GM12878 (cell line): ENCODE measurements at regions not wholly inside any gene's neighbourhood (a gene's known extent, or its start where the extent isn't known, plus 50 kb on each side); places are given as distances from the start of the nearest gene placed in this dataset.

Source experiments
- ATAC-seq: fragments of 200-7000 bp; cut with Tn5 transposase; 3 replicates; pipeline ENCODE4 v1.9.1; 2020; ENCODE audit warnings: mild to moderate bottlenecking, moderate library complexity
- BruUV-seq: library from RNA; stranded (reverse); fragments of 400-500 nt; replicated peaks from 2 replicates; lab custom pipeline; 2021; lab: Mats Ljungman, UMichigan
- CTCF ChIA-PET: fragments of 300-600 bp; sonication (Branson Sonifier 250); formaldehyde crosslinking; extraction: SDS; loops from one replicate; lab custom pipeline; 2021; ENCODE audit warnings: inconsistent platforms; lab: Yijun Ruan, JAX
- POLR2A ChIA-PET: fragments of 350-600 bp; formaldehyde crosslinking; extraction: SDS; loops from one replicate; lab custom pipeline; 2021; ENCODE audit warnings: inconsistent platforms; lab: Charles Lee
- RAD21 ChIA-PET: fragments of 300-600 bp; sonication (Branson Sonifier 250); formaldehyde crosslinking; loops from one replicate; lab custom pipeline; 2023; ENCODE audit warnings: antibody characterized with exemption; ENCODE audit not compliant: unreplicated experiment; lab: Charles Lee
- SMC1A ChIA-PET: fragments of 300-600 bp; sonication (Branson Sonifier 250); formaldehyde crosslinking; loops from one replicate; lab custom pipeline; 2023; ENCODE audit not compliant: unreplicated experiment, uncharacterized antibody; lab: Charles Lee
- DNase-seq: peaks from one replicate; pipeline ENCODE4 v3.0.0-alpha.2; 2011; ENCODE audit warnings: low read depth, low spot score
- FAIRE-seq: peaks from 3 replicates; lab custom pipeline; 2011; peaks lifted over from hg19 to GRCh38; lab: Jason Lieb, UNC
- H2AFZ ChIP-seq: 2 replicates; pipeline ENCODE4 v1.6.0; 2011; ENCODE audit warnings: low read depth, low read length, control low read depth; ENCODE audit not compliant: control insufficient read depth
- H3K27ac ChIP-seq: 2 replicates; pipeline ENCODE4 v1.5.1; 2011; ENCODE audit warnings: control low read depth; ENCODE audit not compliant: control insufficient read depth, insufficient read depth
- H3K27me3 ChIP-seq, 2 experiments: replicated peaks in 1 of 2; 2 replicates each; pipeline versions ENCODE4 v1.6.0 to v1.6.1; 2011; ENCODE audit warnings: low read length in 1 of 2; ENCODE audit not compliant: control insufficient read depth in 2 of 2, insufficient read depth in 2 of 2
- H3K36me3 ChIP-seq, 2 experiments: 2 replicates each; pipeline ENCODE4 v1.5.1; 2011; ENCODE audit warnings: low read length in 1 of 2; ENCODE audit not compliant: control insufficient read depth in 2 of 2, insufficient read depth in 2 of 2
- H3K4me1 ChIP-seq: 2 replicates; pipeline ENCODE4 v1.6.1; 2011; ENCODE audit warnings: mild to moderate bottlenecking, low read length, moderate library complexity, mixed read lengths; ENCODE audit not compliant: control insufficient read depth, insufficient read depth
- H3K4me2 ChIP-seq: 2 replicates; pipeline ENCODE4 v1.6.0; 2011; ENCODE audit warnings: control low read depth; ENCODE audit not compliant: control insufficient read depth, insufficient read depth
- H3K4me3 ChIP-seq: fragments of 200-600 bp; sonication (generic); 2 replicates; pipeline ENCODE4 v1.5.1; 2016
- H3K79me2 ChIP-seq: 2 replicates; pipeline ENCODE4 v1.6.0; 2011; ENCODE audit warnings: low read length; ENCODE audit not compliant: control insufficient read depth, insufficient read depth
- H3K9ac ChIP-seq: 2 replicates; pipeline ENCODE4 v1.8.0; 2011; ENCODE audit warnings: low read length, control low read depth, mixed read lengths; ENCODE audit not compliant: control insufficient read depth, insufficient read depth
- H3K9me3 ChIP-seq: replicated peaks from 3 replicates; pipeline ENCODE4 v1.5.1; 2011; ENCODE audit warnings: mild to moderate bottlenecking, low read length; ENCODE audit not compliant: control insufficient read depth, insufficient read depth
- H4K20me1 ChIP-seq: 2 replicates; pipeline ENCODE4 v1.6.0; 2011; ENCODE audit not compliant: control insufficient read depth, insufficient read depth
- BCL3 ChIP-seq: IDR thresholded peaks from 2 replicates; pipeline ENCODE4 v1.6.1; 2011; ENCODE audit warnings: borderline replicate concordance, low read depth, mild to moderate bottlenecking, moderate library complexity, low read length; ENCODE audit not compliant: insufficient read depth, poor library complexity, severe bottlenecking
- HDAC2 ChIP-seq: fragments of 200-600 bp; sonication (generic); IDR thresholded peaks from 2 replicates; pipeline ENCODE4 v1.6.1; 2017
- RCOR1 ChIP-seq: conservative IDR thresholded peaks from 2 replicates; pipeline ENCODE4 v1.6.1; 2012; ENCODE audit warnings: low read depth, low read length, improper control_type of control experiment
- SMAD5 ChIP-seq: IDR thresholded peaks from 2 replicates; pipeline ENCODE4 v1.6.1; 2016; ENCODE audit warnings: antibody characterized with exemption, low read depth
- TBL1XR1 ChIP-seq: IDR thresholded peaks from 2 replicates; pipeline ENCODE4 v1.6.1; 2012; ENCODE audit warnings: low read depth, low read length, improper control_type of control experiment
- WRNIP1 ChIP-seq: IDR thresholded peaks from 2 replicates; pipeline ENCODE4 v1.6.1; 2011; ENCODE audit warnings: low read depth, low read length, improper control_type of control experiment, borderline replicate concordance
- YY1 ChIP-seq: IDR thresholded peaks from 2 replicates; pipeline ENCODE4 v1.6.1; 2011; ENCODE audit warnings: low read depth, mild to moderate bottlenecking, low read length
- WGBS: methylation state at CpG from one replicate; pipeline ENCODE4 v1.1.6; 2016; ENCODE audit warnings: low lambda C conversion rate; ENCODE audit not compliant: insufficient replicate concordance, insufficient coverage; ENCODE audit errors: missing lambda C conversion rate; 5-methylcytosine and 5-hydroxymethylcytosine counted together
- in situ Hi-C: fragments of 300-500 bp; cut with MboI; formaldehyde crosslinking; loops from 9 replicates; pipeline ENCODE4 v1.14.3; 2018; ENCODE audit warnings: mixed read lengths
- intact Hi-C: fragments of 100-400 bp; cut with micrococcal nuclease; formaldehyde crosslinking; loops from one replicate; pipeline ENCODE4 v1.14.2; 2022; ENCODE audit not compliant: unreplicated experiment
- TF ChIP-seq, protein P1 (sequence below): fragments of 450-650 bp; IDR thresholded peaks from 2 replicates; pipeline ENCODE4 v1.6.1; 2016; ENCODE audit warnings: mild to moderate bottlenecking, moderate library complexity, borderline replicate concordance
- TF ChIP-seq, protein P2 (sequence below): fragments of 450-650 bp; IDR thresholded peaks from 2 replicates; pipeline ENCODE4 v1.6.1; 2017; ENCODE audit warnings: mild to moderate bottlenecking, moderate library complexity

GRCh38 chr18:77677536-77677935 is 427.9 kb downstream of the GALR1 start:
- FAIRE-seq, result no peak
- DNase-seq, result no peak
- CTCF ChIA-PET, result no interaction called here
- no peak overlapping the region for H2AFZ ChIP-seq
- no peaks in the 10 kb centered on the region for H3K36me3 ChIP-seq
- H3K4me3 ChIP-seq, result no peak overlapping the region
- no peaks in the 10 kb centered on the region for H3K4me1 ChIP-seq
- H3K9me3 ChIP-seq, result no peaks in the 10 kb centered on the region
- BruUV-seq, result no TSS peak
- RAD21 ChIA-PET, result no interaction called here
- intact Hi-C loops (no loop called here), in situ Hi-C loops (no loop called here)
- H3K27me3 ChIP-seq, result no peaks in the 10 kb centered on the region
- no peak overlapping the region for H3K27ac ChIP-seq
- ATAC-seq, result no peak
- POLR2A ChIA-PET, result no interaction called here
- H4K20me1 ChIP-seq, result no peaks in the 10 kb centered on the region
- SMC1A ChIA-PET, result no interaction called here
- no peak overlapping the region for H3K9ac ChIP-seq
- no peaks in the 10 kb centered on the region for H3K79me2 ChIP-seq
- no peak for TF ChIP-seq WRNIP1
- TF ChIP-seq RCOR1, result no peak
- TF ChIP-seq, protein P1, sequence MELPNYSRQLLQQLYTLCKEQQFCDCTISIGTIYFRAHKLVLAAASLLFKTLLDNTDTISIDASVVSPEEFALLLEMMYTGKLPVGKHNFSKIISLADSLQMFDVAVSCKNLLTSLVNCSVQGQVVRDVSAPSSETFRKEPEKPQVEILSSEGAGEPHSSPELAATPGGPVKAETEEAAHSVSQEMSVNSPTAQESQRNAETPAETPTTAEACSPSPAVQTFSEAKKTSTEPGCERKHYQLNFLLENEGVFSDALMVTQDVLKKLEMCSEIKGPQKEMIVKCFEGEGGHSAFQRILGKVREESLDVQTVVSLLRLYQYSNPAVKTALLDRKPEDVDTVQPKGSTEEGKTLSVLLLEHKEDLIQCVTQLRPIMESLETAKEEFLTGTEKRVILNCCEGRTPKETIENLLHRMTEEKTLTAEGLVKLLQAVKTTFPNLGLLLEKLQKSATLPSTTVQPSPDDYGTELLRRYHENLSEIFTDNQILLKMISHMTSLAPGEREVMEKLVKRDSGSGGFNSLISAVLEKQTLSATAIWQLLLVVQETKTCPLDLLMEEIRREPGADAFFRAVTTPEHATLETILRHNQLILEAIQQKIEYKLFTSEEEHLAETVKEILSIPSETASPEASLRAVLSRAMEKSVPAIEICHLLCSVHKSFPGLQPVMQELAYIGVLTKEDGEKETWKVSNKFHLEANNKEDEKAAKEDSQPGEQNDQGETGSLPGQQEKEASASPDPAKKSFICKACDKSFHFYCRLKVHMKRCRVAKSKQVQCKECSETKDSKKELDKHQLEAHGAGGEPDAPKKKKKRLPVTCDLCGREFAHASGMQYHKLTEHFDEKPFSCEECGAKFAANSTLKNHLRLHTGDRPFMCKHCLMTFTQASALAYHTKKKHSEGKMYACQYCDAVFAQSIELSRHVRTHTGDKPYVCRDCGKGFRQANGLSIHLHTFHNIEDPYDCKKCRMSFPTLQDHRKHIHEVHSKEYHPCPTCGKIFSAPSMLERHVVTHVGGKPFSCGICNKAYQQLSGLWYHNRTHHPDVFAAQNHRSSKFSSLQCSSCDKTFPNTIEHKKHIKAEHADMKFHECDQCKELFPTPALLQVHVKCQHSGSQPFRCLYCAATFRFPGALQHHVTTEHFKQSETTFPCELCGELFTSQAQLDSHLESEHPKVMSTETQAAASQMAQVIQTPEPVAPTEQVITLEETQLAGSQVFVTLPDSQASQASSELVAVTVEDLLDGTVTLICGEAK, result no peak
- no peak overlapping the region for H3K4me2 ChIP-seq
- WGBS, result 45% methylated on average over 6 of the region's 6 CpGs

DNA sequence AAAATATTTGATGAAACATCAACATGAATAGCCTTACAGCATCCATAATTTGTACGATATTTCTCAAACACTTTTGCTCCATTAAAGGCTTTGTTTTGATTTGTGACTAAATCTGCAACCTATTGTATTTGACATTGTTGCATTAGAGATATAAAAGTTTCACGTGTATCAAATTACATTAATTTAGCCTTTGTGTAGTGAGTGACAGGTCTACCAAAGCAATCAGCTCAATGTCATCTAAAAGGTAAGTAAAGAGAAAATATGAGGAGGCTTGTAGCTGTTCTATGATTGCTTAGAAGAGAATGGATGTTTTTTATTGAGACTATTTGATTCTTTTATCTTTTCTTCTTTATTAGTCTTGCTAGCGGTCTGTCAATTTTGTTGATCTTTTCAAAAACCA is 430.2 kb downstream of the GALR1 start:
- Histone ChIP-seq H3K9ac (no peak overlapping the region), H3K4me3 (no peak overlapping the region), H3K27ac (no peak overlapping the region), H3K79me2 (no peaks in the 10 kb centered on the region), H3K27me3 (no peaks in the 10 kb centered on the region), H3K36me3 (no peaks in the 10 kb centered on the region), H4K20me1 (no peaks in the 10 kb centered on the region), H3K9me3 (no peaks in the 10 kb centered on the region), H2AFZ (no peak overlapping the region), H3K4me2 (no peak overlapping the region), H3K4me1 (no peaks in the 10 kb centered on the region)
- ChIA-PET POLR2A (no interaction called here), SMC1A (no interaction called here), RAD21 (no interaction called here), CTCF (no interaction called here)
- 9% methylated on average over 3 of the region's 3 CpGs for WGBS
- in situ Hi-C loops (no loop called here), intact Hi-C loops (no loop called here)
- ATAC-seq, result no peak
- BruUV-seq, result no TSS peak
- no peak for DNase-seq
- FAIRE-seq, result no peak
- TF ChIP-seq YY1, result no peak
- TF ChIP-seq SMAD5, result no peak
- no peak for TF ChIP-seq BCL3
- TF ChIP-seq HDAC2, result no peak
- TF ChIP-seq, protein P2, sequence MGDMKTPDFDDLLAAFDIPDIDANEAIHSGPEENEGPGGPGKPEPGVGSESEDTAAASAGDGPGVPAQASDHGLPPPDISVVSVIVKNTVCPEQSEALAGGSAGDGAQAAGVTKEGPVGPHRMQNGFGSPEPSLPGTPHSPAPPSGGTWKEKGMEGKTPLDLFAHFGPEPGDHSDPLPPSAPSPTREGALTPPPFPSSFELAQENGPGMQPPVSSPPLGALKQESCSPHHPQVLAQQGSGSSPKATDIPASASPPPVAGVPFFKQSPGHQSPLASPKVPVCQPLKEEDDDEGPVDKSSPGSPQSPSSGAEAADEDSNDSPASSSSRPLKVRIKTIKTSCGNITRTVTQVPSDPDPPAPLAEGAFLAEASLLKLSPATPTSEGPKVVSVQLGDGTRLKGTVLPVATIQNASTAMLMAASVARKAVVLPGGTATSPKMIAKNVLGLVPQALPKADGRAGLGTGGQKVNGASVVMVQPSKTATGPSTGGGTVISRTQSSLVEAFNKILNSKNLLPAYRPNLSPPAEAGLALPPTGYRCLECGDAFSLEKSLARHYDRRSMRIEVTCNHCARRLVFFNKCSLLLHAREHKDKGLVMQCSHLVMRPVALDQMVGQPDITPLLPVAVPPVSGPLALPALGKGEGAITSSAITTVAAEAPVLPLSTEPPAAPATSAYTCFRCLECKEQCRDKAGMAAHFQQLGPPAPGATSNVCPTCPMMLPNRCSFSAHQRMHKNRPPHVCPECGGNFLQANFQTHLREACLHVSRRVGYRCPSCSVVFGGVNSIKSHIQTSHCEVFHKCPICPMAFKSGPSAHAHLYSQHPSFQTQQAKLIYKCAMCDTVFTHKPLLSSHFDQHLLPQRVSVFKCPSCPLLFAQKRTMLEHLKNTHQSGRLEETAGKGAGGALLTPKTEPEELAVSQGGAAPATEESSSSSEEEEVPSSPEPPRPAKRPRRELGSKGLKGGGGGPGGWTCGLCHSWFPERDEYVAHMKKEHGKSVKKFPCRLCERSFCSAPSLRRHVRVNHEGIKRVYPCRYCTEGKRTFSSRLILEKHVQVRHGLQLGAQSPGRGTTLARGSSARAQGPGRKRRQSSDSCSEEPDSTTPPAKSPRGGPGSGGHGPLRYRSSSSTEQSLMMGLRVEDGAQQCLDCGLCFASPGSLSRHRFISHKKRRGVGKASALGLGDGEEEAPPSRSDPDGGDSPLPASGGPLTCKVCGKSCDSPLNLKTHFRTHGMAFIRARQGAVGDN, result no peak
- no peak for TF ChIP-seq TBL1XR1
